SKM-1 treated with dmso at 0.1 percent for 144 hours (cell line): ENCODE measurements at regions not wholly inside any gene's neighbourhood (a gene's known extent, or its start where the extent isn't known, plus 50 kb on each side); places are given as distances from the start of the nearest gene placed in this dataset.
A peak's percentile ranks its signal among the peaks of the same experiment; 100 is the strongest.
"Not testable (repeated sequence)": the region's sequence is repeated elsewhere in the genome, so short reads cannot be mapped to it uniquely, and the experiment has no call there.

Experiments
- DNase-seq: peaks from one replicate; lab custom pipeline; 2025; ENCODE audit not compliant: unreplicated experiment; lab: John Stamatoyannopoulos, UW

DNA sequence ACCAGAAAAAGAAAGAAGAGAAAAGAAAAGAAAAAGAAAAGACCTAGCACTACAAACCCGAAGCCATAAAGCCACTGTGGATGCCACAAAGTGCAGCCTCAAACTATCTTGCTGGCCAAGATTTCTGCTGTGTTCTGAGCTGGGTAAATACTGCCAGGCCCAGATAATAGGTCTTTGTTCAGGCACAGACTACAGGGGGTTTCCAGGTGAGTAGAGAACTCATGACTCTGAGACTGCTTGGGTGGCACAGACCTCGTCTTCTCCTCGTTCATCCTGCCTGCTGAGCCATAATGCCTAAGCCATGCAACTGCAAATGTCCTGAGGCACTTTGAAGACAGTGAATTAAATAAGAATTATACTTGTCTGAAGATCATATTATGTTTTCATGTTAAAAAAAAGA lies 651.8 kb downstream of the LMO4 start:
- DNase-seq = no peak

DNA sequence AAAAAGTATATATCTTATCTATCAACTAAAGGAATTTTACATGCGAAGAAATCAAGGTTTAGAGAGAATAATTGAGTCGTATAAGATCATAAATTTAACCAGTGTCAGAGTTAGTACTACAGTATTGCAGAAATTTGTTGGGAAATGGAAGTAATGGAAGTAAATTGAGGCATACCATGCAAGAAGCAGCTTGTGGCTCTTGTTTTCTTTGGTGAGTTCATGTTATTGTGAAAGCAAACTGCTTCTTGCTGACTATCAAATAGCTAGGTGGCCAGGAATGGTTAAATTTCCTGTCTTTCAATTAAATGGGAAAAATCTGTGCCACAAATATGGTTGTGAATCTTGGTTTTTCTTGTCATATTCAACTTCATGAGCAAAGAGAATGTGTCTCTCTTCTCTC lies 652.7 kb downstream of the LMO4 start:
- no peak for DNase-seq

DNA sequence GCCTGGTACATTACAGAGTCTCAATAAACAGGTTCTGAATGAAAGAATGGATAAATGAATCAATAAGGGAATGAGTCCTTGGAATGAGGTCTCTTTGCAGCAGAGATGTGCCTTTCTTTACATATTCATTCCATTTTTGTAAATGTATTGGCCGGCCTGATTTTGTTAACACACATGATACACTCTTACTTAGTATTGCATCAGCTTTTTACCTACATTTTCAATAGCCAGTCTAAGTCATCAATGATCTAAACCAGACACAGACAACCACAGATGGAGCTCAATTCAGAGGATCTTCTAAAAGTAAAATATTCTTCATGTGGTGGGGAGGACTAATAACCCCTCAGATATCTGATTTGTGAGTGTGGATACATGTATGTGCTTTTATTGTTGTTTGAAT lies 653.1 kb downstream of the LMO4 start:
- no peak for DNase-seq

DNA sequence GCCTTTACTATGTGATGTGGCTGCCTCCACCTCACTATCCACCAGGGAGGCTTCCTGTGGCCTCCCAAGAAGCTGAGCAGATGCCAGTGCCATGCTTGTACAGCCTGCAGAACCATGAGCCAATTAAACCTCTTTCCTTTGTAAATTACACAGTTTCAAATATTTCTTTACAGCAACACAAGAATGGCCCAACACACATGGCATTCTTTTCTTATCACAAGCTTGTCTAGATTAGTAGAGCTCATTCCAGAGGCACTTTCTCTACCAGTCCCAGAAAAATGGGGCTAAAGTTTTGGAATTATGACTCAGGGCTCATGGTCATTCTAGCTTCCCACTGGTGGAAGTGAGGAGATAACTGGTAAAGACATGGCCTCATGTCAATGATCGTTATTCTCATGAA lies 655.2 kb downstream of the LMO4 start:
- DNase-seq = no peak

DNA sequence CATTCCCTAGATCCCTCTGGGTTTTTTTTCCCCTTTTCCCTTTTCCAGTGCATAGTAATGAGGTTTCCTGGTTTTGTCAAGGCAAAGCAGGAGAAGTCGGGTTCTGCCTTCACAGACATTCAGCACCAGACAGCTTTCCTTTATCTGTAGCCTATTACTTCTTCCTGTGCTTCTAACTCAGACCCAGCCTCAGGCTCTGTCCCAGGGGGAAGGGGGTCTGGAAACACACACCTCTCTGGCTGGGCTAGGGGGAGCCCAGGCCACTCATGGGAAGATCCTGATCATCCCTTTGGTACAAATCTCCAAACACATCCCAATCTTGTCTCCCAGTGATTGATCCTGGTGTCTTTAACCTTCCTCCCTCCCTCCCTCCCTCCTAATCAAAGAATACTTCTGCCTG lies 656.4 kb downstream of the LMO4 start:
- no peak for DNase-seq

DNA sequence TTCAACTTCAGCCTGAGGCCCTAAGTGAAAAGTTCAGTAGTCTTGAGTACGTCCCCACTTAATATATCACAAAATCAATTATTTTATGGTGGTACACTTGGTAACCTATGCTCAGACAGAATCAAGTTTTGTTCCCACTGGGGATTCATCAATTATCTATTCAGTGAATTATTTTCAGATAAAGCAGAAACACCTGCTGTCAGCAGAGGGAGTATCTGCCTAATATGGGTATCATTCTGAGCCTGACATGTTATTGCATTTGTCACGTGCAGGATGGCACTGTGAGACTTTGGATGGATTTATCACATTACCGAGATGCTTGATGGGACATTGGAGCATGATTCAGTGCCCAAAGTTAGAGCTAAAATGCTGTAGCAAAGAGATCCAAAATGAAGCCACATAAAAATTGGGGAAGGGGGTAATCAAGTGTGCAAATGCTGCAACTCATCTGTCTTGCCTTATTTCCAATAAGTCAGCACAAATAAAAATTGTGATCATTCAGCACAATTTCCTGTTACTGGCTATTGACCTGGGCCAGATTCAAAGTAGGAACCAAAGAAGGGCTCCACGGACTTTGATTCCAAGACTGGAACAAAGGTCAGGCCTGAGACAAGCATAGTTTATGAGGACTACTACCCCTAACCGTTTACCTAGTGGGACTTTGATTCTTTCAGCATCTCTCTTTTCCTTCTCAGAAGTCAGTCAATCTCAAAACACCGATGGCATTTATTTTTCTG lies 657.6 kb downstream of the LMO4 start:
- no peak for DNase-seq

DNA sequence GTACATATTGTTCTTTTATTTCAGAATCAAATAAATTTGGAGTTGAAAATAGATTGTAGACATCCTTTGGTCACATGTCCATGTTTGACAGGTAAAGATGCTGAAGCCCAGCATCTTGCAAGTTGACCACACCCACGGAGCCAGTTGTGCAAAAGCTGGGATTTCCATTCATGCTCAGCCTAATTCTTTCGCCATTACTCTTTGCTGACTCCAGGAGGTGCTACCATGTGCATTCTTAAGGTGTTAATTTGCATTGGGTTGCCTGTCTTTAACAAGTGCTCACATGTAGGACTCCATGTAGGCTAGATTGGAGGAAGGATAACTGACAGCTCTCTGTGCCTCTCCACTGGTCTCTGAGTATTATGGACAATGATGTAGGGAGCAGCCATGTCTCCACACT lies 660.7 kb downstream of the LMO4 start:
- DNase-seq = no peak

DNA sequence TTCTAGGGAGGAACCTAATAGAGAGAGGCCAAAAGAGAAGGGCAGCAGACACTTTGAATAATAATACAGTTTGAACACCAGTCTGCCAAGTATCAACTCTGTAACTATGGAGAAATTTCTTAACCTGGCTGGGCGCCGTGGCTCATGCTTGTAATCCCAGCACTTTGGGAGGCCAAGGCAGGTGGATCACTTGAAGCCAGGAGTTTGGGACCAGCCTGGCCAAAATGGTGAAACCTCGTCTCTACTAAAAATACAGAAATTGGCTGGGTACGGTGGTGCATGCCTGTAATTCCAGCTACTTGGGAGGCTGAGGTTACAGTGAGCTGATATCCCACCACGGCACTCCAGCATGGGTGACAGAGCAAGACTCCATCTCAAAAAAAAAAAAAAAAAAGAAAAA lies 663.9 kb downstream of the LMO4 start:
- DNase-seq = not testable (repeated sequence)

DNA sequence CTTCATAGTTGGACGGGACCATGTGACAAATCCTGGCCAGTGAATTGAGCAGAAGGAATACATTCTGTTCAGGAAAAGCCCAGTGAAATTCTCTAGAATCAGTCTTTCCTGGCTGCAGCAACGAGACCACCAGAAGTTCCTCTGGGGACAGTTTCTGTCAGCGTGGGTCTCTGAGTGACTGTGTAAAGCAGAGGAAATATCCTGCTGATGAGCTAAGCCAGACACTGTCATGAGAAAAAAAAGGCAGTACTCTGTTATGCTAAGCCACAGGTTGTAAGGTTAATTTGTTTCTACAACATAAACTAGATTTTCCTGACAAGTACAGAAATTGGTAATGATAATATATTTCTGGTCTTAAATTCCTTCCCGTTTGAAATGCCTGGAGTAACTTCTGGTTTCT lies 664.4 kb downstream of the LMO4 start:
- no peak for DNase-seq

DNA sequence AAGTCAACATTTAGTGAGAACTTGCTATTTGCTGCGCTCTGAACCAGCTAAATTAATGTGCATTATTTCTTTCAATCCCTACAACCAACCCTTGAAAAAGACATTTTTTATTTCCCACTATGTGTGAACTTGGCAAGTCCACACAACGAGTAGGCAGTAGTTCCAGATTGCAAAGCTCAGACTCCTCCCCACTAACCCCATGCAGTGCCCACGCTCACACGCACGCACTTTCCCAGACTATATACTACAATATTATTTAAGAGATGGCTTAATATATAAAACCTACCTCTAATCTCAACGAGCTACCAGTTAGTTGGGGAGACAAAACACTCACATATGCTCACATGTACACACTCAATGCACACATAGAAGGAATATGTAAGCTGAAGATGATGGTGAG lies 671.2 kb downstream of the LMO4 start:
- DNase-seq = no peak

DNA sequence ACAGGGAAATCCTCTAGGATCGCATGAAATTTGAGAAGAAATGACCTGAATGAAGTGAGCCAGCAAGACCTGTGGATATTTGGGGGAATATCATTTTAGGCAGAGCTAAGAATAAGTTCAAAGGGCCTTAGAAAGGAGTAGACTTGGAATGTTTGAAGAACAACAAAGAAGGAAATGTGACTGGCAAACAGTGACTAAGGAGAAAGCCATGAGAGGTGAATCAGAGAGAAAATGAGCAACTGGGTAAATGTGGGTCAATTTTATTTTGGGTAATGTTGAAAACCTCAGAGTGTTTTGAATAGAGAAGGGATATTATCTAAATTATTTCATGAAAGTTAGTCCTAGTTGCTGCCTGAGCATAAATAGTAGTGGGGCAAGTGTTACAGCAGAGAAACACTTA lies 672.8 kb downstream of the LMO4 start:
- DNase-seq = no peak

DNA sequence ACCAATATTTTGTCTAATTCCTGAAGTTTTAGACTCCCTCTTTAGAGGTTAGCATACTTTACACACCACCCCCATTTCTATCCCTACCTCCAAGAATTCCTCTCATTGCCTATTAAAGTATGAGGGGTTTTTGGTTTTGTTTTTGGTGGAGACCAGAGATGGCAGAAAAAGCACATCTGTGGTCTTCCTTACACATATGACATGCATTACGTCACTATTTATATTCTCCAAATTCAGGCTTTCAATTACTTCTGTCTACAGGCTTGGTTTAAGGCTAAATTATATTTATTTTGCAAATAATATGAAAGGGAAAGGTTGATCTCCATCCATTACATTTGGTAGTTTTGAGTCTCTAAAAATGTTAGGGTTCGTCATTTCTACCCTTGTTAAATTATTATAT lies 674.6 kb downstream of the LMO4 start:
- no peak for DNase-seq

DNA sequence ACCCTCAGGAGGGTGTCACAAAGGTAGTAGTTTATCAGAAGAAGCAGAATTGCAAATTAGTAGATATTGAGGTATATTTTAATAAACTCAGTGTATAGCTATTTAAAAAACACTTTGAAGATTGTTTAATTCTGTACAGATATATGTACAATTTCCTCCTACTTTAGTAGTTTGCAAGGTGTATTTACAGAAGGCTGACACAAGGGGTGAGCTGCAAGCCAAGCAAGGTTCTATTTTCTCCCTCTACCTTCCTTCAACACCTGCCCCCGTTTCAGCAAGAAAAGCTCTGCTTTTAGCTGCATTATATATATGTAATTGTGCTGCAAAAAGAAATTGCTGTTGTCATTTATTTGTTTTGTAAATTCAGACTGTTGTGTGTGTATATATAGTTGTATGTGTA lies 674.2 kb upstream of the PKN2 start:
- DNase-seq = no peak

DNA sequence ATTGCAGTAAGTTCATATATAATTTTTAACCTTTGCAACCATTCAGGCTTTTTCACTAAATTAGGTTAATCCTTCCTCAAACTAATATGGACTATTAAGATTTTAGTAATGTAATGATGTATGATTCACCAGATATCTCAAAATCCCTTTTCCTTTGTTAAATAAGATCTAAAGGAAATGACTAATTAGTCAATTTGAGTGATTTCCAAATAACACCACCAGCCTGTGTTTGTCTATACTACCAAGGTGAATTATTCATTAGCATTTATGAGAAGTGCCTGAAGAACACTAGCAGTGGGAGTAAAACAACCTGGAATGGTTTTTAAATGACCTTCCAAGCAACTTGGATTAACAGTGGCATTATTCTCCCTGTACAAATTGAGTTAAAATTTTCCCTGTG lies 670.6 kb upstream of the PKN2 start:
- DNase-seq = no peak

DNA sequence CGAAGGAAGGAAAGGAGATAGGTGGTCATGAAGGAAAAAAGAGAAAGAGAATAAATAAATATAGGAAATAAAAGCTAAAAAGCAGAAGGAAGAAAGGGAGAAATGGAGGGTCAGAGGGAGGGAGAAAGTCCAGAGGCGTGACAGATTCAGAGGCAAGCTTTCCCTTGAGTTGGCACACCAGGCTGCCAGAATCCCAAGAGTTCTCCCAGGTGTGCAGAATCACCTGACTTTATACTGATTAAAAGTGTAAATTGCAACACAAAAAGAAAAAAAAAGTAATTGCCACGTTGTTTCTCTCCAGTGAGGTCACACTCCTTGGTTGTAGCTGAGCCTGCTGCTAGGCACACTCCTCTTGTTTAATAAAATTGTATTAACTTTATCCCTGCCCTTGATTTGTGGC lies 669.9 kb upstream of the PKN2 start:
- no peak for DNase-seq

DNA sequence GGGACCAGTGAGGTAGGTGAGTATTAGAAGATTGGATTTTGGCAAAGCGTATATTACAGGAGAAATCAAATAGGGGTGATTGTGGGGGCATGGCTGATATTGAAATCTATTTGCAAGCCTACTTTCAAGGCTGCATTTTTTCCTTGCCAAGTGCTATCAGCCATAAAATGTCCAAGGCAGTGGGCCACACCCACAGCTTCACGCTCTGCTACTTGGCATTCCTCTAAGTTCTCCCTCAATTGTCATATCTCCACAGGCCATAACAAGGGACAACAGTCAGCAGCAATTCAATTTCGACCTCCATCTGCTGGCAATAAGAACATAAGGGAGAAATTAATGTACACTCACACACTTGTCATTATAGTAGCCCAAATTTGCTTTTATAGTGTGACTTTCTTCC lies 667.1 kb upstream of the PKN2 start:
- DNase-seq = no peak

DNA sequence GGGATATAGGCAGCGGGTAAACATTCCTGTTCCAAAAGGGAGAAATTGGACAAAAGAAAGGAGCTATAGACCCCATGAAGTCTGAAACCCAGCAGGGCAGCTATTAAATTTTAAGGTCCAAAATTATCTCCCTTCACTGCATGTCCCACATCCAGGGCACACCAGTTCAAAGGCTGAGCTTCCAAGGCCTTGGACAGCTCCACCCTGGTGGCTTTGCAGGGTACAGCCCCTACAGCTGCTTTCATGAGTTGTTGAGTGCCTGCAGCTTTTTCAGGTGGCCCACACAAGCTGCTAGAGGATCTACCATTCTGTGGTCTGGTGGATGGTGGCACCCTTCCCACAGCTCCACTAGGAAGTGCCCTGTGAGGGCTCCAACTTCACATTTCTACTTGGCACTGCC lies 662.5 kb upstream of the PKN2 start:
- no peak for DNase-seq

DNA sequence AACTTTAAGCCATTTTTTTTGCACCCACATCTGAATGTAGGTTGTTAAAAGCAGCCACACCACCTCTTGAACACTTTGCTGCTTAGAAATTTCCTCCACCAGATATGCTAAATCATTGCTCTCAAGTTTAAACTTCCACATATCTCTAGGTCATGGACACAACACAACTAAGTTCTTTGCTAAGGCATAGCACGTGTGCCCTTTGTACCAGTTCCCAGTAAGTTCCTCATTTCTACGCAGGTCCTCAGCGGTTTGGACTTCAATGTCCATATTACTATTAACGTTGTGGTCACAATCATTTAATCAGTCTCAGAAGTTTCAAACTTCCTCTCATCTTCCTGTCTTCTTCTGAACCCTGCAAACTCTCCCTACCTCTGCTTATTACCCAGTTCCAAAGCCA lies 661.6 kb upstream of the PKN2 start:
- peak; percentile 42 for DNase-seq

DNA sequence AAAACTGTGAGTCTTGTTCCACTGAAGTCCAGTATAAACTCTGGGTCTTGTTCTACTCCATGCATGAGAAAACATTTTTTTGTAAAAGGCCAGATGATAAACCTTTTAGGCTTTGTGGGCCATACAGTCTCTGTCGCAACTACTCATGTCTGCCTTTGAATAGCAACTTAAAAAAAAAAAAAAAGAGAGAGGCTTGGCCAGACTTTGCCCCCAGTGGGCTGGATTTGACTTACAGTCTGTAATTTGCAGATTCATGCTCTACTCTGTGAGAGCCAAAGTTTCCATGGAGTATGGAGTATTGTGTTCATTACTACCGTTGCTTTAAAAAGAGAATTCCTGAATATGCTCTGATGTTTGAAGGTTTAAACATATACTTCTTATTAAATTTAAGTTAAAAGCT lies 654.9 kb upstream of the PKN2 start:
- DNase-seq = no peak

DNA sequence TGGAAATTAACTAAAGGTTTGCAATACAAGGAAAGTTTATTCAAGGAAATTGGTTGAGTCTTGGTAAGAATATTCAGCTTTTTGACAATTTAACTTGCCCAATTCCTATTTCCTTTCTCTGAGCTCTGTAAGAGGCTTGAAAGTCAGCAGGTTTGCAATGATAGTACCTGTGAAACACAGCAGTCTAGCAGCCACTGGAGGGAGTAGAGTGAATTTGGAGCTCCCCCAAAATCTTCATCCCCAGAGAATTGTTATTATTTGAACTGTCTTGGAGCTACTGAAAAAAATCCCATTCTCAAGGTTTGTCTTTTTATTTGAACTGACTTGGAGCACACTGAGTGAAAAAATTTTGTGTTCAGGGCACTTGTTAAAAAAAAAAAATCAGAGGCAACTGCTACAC lies 654.2 kb upstream of the PKN2 start:
- no peak for DNase-seq

DNA sequence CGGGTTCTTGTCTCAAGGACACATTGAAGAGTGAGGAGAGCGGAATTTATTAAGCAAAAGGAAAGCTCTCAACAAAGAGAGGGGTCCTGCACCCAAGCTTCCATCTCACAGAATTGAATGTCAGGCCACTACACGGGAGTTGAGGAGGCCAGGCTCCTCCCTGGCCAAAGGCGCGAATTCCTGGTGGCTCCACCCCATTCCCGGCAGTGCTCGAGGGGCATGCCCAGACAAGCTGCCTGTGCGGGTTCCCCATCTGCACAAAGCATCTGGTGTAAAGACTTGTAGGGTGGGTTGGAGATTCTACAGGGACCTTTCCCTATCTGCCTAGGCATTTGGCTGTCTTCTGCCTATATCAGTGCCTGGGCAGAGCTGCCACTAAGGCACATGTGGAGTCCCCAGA lies 648.5 kb upstream of the PKN2 start:
- DNase-seq = no peak

DNA sequence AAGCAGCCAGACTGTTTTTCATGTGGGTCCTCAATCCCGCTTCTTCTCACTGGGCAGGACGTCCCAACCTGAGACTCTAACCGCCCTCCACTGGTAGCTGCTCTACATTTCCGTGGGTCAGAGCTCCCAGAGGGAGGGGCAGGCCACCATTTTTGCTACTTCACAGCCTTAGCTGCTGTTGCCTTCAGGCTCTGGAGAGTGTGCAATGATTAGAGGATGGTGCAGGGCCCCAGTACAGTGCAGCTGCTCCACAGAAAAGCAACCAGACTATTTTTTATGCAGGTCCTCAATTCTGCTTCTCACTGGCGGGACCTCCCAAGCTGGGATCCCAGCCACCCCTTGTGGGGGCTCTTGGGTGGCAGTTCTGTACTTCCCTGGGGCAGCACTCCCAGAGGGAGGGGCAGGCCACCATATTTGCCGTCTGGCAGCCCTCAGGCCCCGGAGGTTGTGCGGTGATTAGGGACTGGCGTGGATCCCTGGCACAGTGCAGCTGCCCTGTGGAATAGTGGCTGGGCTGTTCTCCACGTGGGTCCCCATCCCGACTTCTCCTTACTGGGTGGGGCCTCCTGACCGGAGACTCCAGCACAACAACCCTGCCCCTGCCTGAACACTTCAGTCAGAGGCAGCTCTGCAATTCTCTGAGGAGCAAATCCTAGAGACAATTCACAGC lies 647.6 kb upstream of the PKN2 start:
- DNase-seq = no peak

DNA sequence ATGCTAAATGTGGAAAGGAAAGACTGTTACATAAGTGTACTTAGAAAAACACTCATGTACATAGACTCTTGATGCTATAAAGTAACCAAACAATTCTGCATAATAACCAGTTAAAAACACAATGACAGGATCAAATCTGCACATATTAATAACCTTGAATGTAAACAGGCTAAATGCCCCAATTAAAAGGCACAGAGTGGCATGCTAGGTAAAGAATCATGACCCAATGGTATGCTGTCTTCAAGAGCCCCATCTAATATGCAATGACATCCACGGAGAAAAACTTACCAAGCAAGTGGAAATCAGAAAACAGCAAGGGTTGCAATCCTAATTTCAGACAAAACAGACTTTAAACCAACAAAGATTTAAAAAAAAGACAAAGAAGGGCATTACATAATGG lies 644.8 kb upstream of the PKN2 start:
- no peak for DNase-seq
